ENCODE measurements at regions not wholly inside any gene's neighbourhood (a gene's known extent, or its start where the extent isn't known, plus 50 kb on each side); places are given as distances from the start of the nearest gene placed in this dataset.
"Not testable (repeated sequence)": the region's sequence is repeated elsewhere in the genome, so short reads cannot be mapped to it uniquely, and the experiment has no call there.

- FAIRE-seq: no peak
- no peak for DNase-seq (ENCODE audit: low spot score)
These were observed 1260.8 kb upstream of the WWC1 start for GRCh38 chr5:167030500-167031120.

- no peak for FAIRE-seq
- DNase-seq (ENCODE audit: low spot score): no peak
These were observed 1254.9 kb upstream of the WWC1 start for GRCh38 chr5:167036585-167036984.

DNA sequence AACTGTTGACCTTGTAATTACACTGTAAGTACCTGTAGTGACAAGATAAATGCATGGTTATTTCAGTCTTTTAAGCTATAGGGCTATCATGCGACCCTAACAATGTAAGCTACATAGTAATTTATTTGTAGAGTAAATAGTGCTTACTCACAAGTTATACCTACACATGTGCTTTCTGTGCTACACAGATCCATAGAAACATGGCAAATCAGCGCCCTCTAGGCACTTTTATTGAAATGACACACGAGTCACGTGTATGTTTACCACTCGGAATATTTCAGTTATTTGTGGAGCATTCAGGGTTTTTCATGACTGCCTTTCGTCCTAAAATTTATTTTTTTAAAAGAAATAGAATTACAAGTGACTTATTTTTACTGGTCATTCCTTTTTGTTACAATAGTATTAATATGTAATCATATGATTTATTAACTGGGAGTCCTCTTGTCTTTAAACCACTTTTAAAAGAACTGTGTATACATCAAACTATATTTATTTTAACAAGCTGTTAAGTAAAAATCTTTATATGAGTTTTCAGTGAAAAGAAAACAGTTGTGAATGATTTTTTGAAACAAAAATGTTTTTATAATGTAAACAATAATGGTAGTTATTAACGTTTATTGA is 1242.3 kb upstream of the WWC1 start:
- peak; percentile 15 for DNase-seq (ENCODE audit: low spot score)

DNA sequence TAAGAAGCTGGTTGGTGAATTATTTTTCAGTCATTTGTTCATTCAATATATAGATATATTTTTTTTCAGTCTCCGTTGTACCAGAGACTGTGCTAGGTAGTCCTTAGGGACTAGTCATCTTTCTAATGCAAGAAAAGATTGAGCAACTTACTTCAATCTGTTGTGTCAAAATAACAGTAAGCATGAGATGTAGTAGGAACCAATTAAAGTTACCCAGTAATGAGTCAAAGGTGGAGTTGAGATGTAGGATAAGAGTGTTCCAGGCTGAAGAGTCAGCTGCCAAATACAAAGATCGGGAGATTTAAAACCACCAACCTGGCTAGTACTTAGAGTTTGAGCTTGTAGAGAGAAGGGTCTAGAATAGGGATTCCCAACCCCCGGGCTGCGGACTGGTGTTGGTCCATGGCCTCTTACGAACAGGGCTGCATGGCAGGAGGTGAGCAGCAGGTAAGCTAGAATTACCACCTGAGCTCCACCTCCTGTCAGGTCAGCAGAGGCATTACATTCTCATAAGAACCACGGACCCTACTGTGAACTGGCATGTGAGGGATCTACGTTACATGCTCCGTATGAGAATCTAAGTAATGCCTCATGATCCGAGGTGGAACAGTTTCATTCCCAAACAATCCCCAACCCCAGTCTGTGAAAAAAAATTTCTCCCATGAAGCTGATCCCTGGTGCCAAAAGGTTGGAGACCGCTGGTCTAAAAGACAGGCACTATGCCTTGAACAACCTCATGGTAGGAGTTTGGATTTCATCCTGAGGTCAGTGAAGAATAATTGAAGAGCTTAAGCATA is 1241.5 kb upstream of the WWC1 start:
- FAIRE-seq: no peak
- DNase-seq (ENCODE audit: low spot score): no peak

More for the DNA sequence above, 1242.3 kb upstream of the WWC1 start:
- FAIRE-seq: peak; percentile 70

GRCh38 chr5:167050568-167051401 is 1240.7 kb upstream of the WWC1 start:
- FAIRE-seq (no peak), DNase-seq (ENCODE audit: low spot score) (no peak)

DNA sequence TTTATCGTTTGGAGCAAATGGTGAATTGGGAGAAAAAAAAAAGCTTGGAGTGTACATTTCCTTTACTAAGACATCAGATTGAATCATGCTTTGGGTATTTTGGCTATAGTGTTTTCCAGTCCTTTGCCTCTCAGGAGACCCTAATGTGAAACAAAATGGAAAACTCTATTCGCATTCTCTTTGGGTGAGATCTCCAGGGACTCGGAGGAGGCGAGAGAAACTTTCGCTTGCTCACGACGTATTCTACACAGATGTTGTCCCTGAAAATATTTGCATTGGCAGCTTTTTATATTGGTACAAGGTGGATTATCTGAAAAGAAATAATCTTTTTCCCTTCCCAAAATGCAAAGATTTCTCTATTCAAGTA is 1240.1 kb upstream of the WWC1 start:
- FAIRE-seq (no peak), DNase-seq (ENCODE audit: low spot score) (no peak)

- FAIRE-seq (no peak), DNase-seq (ENCODE audit: low spot score) (no peak)
These were observed 1238.7 kb upstream of the WWC1 start for GRCh38 chr5:167052791-167053190.

GRCh38 chr5:167057665-167058064 is 1233.8 kb upstream of the WWC1 start:
- DNase-seq (ENCODE audit: low spot score) (no peak), FAIRE-seq (no peak)

DNA sequence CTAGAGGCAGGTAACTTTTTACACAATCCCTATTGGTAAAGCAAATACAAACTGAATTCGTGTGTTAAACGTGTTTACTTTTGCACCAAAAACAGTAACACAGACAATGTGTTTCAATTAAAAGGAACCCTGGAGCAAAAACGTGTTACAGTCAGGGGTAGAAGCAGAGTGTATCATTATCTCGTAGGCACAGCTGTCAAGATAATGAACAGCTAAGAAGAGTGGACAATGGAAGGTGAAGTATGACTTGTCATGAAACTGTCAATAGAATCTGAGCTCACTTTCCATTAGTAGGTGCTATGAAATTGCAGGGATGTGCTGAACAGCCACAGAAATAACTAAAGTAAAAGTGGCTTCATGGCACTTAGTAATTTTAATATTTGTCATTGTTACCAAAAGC is 1229.8 kb upstream of the WWC1 start:
- DNase-seq (ENCODE audit: low spot score) (no peak), FAIRE-seq (no peak)

GRCh38 chr5:167063116-167063515 is 1228.3 kb upstream of the WWC1 start:
- no peak for FAIRE-seq
- DNase-seq (ENCODE audit: low spot score): no peak

DNA sequence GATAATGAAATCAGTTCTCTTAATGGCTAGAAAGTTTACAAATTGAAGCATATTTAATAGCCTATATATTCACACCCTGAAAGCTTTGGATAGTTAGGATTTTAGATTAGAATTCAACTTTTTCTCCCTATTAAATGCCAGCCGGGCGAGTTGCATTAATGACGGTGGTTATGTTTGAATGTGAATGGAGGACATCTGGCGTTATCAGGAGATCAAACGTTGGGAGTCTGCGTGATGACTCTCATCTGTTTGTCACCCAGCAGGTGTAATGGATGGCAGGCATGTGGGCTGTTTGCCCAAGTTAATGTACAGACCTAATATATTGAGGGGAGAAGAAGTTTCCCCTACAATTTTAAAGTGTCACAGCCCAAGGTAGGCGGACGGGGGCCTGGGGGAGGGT is 1227.7 kb upstream of the WWC1 start:
- FAIRE-seq: no peak

DNA sequence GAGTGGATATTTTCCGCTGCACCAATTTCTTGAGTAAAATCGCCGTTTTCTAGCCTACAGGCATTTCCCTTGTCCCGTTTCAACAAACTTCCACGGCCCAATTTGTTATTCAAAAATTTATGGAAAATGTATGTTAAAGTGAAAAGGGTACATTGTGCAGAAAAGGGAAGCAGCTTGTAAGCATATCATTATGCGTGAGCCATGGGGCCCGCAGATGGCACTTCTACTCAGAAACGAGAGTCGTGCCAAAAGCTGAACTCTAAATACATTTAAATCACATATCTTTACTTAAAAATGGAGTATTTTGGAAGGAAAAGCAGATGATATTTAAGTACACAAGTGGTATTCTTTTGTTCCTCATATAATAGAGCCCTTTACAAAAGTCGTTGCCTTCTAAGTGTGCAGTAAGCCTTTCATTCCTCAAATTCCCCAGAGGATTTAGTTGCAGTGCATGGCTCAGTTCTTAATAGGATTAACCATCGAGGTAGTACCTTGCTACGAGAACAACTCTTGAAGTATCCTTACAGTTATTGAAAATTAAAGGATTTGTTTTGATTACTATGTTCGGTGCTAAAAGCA is 1227.2 kb upstream of the WWC1 start:
- FAIRE-seq: no peak
- no peak for DNase-seq (ENCODE audit: low spot score)

More for the DNA sequence above, 1227.7 kb upstream of the WWC1 start:
- no peak for DNase-seq (ENCODE audit: low spot score)

DNA sequence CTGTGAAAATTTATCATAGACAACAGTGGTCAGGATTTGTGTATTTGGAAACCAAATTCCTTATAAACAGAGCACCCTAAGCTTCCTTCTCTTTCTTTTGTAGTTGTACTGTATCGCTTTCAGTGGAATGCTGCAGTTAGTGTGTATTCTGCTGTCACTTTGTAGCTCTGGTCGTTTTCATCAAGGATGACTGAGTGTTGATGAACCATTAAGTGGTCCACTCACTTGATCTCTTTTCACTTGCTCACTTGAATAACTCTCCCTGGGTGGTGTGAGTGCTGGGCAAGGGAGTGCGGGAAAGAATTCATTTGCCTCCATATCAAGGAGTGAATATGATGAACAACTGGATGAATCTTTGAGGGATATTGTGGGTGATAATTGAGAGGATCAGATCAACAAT is 1225.7 kb upstream of the WWC1 start:
- no peak for DNase-seq (ENCODE audit: low spot score)
- no peak for FAIRE-seq

GRCh38 chr5:167071981-167072610 is 1219.3 kb upstream of the WWC1 start:
- DNase-seq (ENCODE audit: low spot score): no peak
- no peak for FAIRE-seq

DNA sequence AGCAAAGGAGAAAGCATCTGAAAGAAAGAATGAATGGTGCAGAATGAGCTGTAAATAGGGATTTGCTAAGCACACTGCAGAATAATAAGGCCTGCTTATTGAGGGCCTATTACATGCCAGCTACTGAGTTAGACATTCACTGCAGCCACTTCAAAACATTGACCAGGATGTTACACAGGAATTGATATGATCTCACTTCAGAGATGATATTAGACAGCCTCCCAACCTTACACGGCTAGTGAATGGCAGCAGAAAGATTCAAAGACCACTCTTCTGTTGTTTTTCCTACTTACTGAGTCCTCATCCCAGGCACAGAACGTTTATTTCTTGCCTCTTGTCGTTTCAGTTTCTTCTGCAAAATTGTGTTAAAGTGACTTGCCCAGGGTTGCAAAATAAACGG is 1209.9 kb upstream of the WWC1 start:
- DNase-seq (ENCODE audit: low spot score) (no peak), FAIRE-seq (no peak)

DNA sequence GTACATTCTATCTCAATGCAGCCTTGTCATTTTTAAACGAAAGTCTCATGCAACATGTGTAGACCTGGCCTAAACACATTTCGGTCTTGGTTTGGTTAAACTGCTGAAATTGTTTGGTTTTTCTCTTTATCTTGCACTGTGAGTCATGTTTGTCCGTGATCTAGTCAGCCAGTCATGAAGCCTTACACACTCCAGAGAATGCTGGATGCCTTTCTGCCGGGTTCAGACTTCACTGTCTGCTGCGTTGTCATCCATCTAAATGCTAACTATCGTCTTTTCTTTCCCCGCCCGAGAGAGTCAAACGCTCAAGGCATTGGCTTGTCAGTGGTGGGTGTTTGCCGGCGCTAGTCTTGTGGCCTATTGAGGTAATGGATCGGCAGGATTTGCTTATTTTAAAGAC is 1194.6 kb upstream of the WWC1 start:
- no peak for FAIRE-seq

DNA sequence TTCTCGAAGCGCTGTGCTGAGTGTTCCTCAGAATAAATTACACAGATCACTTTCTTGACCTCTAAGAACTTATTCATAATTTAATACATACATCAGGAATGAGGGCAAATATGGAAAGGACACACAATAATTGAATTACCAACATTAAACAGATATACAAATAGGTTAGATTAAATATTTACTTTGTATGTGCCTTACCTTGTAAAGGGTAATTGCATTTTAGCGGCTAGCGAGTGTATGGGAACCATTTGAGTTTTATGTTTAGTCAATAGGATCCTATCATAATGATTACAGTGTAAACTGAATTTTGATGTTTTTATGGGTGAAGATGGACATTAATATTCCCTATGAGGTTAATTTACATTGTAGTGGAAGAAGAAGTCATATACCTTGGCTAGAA is 1187.1 kb upstream of the WWC1 start:
- no peak for FAIRE-seq
- DNase-seq (ENCODE audit: low spot score): no peak

More for the DNA sequence above, 1194.6 kb upstream of the WWC1 start:
- no peak for DNase-seq (ENCODE audit: low spot score)

DNA sequence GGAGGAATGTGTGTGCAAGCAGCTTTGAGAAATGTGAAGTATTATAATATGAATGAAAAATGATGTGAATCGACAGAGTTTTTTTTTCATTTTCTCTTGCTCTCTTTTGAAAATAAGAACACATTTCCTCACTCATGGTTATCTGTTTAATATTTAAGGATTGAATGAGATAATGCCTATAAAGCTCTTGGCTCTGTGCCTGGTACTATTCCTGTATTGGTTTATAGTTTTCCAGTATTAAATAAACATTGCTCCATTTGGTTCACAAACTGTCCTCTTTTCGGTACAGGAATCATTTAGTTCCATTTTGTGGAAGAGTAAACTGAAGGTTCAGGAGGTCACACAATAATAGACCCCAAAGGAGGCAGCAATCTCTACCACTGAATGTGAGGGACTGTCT is 1185.5 kb upstream of the WWC1 start:
- no peak for FAIRE-seq
- no peak for DNase-seq (ENCODE audit: low spot score)

DNA sequence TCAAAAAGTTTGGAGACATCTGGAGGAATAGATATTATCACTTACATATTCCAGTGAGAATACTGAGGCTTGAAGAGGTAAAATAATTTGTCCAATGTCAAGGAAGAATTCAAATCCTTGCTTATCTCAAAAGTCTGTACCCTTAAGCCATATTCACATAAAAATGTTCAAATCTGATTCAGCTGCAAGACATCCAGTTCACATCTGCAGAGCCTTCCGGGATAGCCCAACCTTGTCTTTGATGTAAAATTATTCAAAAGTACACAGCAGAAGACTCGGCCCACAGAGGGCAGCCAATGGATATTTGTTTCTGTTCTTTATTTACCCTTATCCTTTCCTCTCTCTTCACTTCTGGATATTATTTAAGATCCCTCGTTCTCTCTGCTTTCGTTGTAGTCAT is 1183.8 kb upstream of the WWC1 start:
- no peak for FAIRE-seq

DNA sequence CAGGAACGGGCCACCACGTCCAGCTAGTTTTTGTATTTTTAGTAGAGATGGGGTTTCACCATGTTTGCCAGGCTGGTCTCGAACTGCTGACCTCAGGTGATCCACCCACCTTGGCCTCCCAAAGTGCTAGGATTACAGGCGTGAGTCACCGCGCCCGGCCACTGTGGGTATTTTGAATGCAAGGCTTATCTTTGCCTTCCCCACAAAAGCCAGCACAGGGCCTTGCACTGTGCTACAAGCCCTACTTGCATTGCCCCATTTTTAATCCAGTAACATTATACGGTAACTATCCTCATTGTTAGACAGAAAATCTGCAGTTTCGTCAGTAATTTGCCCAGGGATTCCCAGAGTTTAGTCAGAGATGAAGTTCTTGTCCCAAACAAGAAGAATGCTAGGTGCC is 1183.2 kb upstream of the WWC1 start:
- FAIRE-seq; DNase-seq (ENCODE audit: low spot score): not testable (repeated sequence)

More for the DNA sequence above, 1183.8 kb upstream of the WWC1 start:
- no peak for DNase-seq (ENCODE audit: low spot score)

GRCh38 chr5:167112556-167112955 is 1178.9 kb upstream of the WWC1 start:
- FAIRE-seq: no peak
- no peak for DNase-seq (ENCODE audit: low spot score)

All from RCC 7860 (cell line).